NT2/D1 (cell line): ENCODE measurements at regions not wholly inside any gene's neighbourhood (a gene's known extent, or its start where the extent isn't known, plus 50 kb on each side); places are given as distances from the start of the nearest gene placed in this dataset.

Experiments used
- YY1 ChIP-seq: IDR thresholded peaks from 2 replicates; pipeline ENCODE4 v1.6.1; 2011; ENCODE audit not compliant: insufficient read length, insufficient read depth
- ZNF274 ChIP-seq: IDR thresholded peaks from 2 replicates; pipeline ENCODE4 v1.6.1; 2011; ENCODE audit warnings: mild to moderate bottlenecking, low read depth, low read length

DNA sequence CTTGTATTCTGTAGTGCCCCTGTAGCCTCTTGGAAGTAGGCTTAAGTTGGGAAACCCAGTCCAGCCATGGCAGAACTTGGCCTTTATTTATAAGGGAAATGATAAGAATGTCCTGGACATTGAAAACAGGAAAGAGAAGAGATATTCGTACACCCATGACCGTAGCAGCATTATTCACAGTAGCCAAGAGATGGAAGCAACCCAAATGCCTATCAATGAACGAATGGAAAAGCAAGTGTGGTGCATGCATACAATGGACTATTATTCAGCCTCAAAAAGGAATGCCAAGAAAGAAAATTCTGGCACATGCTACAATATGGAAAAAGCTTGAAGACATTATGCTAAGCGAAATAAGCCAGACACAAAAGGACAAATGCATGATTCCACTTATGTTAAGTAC is 315.3 kb downstream of the CXCL12 start:
- TF ChIP-seq YY1 (no peak), ZNF274 (no peak)
